ENCODE measurements at regions not wholly inside any gene's neighbourhood (a gene's known extent, or its start where the extent isn't known, plus 50 kb on each side); places are given as distances from the start of the nearest gene placed in this dataset.
"Not testable (repeated sequence)": the region's sequence is repeated elsewhere in the genome, so short reads cannot be mapped to it uniquely, and the experiment has no call there.

- no peaks in the 10 kb centered on the region for H3K36me3 ChIP-seq (ENCODE audit: control insufficient read depth in 2 of 2, insufficient read depth in 2 of 2, low read length in 1 of 2)
- H3K27ac ChIP-seq (ENCODE audit: low read depth in 2 of 2, low read length in 1 of 2): no peak overlapping the region
- peaks cover 27 to 29% of the 10 kb centered on the region in 2 donors for H3K9me3 ChIP-seq (ENCODE audit: control insufficient read depth in 2 of 2, insufficient read depth in 1 of 2, low read depth in 1 of 2, low read length in 1 of 2)
- no peaks in the 10 kb centered on the region for H3K27me3 ChIP-seq (ENCODE audit: control insufficient read depth in 1 of 2, insufficient read depth in 2 of 2, low read length in 2 of 2)
- H3K4me1 ChIP-seq (ENCODE audit: control insufficient read depth in 2 of 2, insufficient read depth in 2 of 2, low read length in 1 of 2): no peaks in the 10 kb centered on the region
- 78 to 83% methylated on average over 30 of the region's 30 CpGs for WGBS, 2 donors
- no peak overlapping the region for H3K4me3 ChIP-seq (ENCODE audit: low read depth in 1 of 2, low read length in 2 of 2)
Measured at GRCh38 chr22:11605468-11605981, 3922.5 kb upstream of the OR11H1 start.

- H3K27me3 ChIP-seq (ENCODE audit: control insufficient read depth in 1 of 2, insufficient read depth in 2 of 2, low read length in 2 of 2); H3K4me3 ChIP-seq (ENCODE audit: low read depth in 1 of 2, low read length in 2 of 2); H3K36me3 ChIP-seq (ENCODE audit: control insufficient read depth in 2 of 2, insufficient read depth in 2 of 2, low read length in 1 of 2); H3K27ac ChIP-seq (ENCODE audit: low read depth in 2 of 2, low read length in 1 of 2); H3K4me1 ChIP-seq (ENCODE audit: control insufficient read depth in 2 of 2, insufficient read depth in 2 of 2, low read length in 1 of 2): not testable (repeated sequence)
- H3K9me3 ChIP-seq (ENCODE audit: control insufficient read depth in 2 of 2, insufficient read depth in 1 of 2, low read depth in 1 of 2, low read length in 1 of 2): peaks cover 25 to 28% of the 10 kb centered on the region in 2 donors
- WGBS, 2 donors: 82 to 83% methylated on average over 42 of the region's 42 CpGs
Measured at GRCh38 chr22:11606047-11607000, 3921.7 kb upstream of the OR11H1 start.

GRCh38 chr22:11607215-11607614, 3920.8 kb upstream of the OR11H1 start:
- not testable (repeated sequence) for H3K27ac ChIP-seq (ENCODE audit: low read depth in 2 of 2, low read length in 1 of 2); H3K4me3 ChIP-seq (ENCODE audit: low read depth in 1 of 2, low read length in 2 of 2); H3K4me1 ChIP-seq (ENCODE audit: control insufficient read depth in 2 of 2, insufficient read depth in 2 of 2, low read length in 1 of 2); H3K36me3 ChIP-seq (ENCODE audit: control insufficient read depth in 2 of 2, insufficient read depth in 2 of 2, low read length in 1 of 2); H3K27me3 ChIP-seq (ENCODE audit: control insufficient read depth in 1 of 2, insufficient read depth in 2 of 2, low read length in 2 of 2)
- 77 to 86% methylated on average over 8 of the region's 8 CpGs for WGBS, 2 donors
- peaks cover 22 to 30% of the 10 kb centered on the region in 2 donors for H3K9me3 ChIP-seq (ENCODE audit: control insufficient read depth in 2 of 2, insufficient read depth in 1 of 2, low read depth in 1 of 2, low read length in 1 of 2)

GRCh38 chr22:11608486-11608885, 3919.5 kb upstream of the OR11H1 start:
- H3K9me3 ChIP-seq (ENCODE audit: control insufficient read depth in 2 of 2, insufficient read depth in 1 of 2, low read depth in 1 of 2, low read length in 1 of 2): peaks cover 22 to 32% of the 10 kb centered on the region in 2 donors
- H3K4me3 ChIP-seq (ENCODE audit: low read depth in 1 of 2, low read length in 2 of 2); H3K36me3 ChIP-seq (ENCODE audit: control insufficient read depth in 2 of 2, insufficient read depth in 2 of 2, low read length in 1 of 2); H3K27me3 ChIP-seq (ENCODE audit: control insufficient read depth in 1 of 2, insufficient read depth in 2 of 2, low read length in 2 of 2); H3K27ac ChIP-seq (ENCODE audit: low read depth in 2 of 2, low read length in 1 of 2); H3K4me1 ChIP-seq (ENCODE audit: control insufficient read depth in 2 of 2, insufficient read depth in 2 of 2, low read length in 1 of 2): not testable (repeated sequence)
- WGBS, 2 donors: 60 to 62% methylated on average over 5 of the region's 5 CpGs

- H3K4me1 ChIP-seq (ENCODE audit: control insufficient read depth in 2 of 2, insufficient read depth in 2 of 2, low read length in 1 of 2); H3K4me3 ChIP-seq (ENCODE audit: low read depth in 1 of 2, low read length in 2 of 2); H3K27me3 ChIP-seq (ENCODE audit: control insufficient read depth in 1 of 2, insufficient read depth in 2 of 2, low read length in 2 of 2); H3K36me3 ChIP-seq (ENCODE audit: control insufficient read depth in 2 of 2, insufficient read depth in 2 of 2, low read length in 1 of 2); H3K27ac ChIP-seq (ENCODE audit: low read depth in 2 of 2, low read length in 1 of 2): not testable (repeated sequence)
- WGBS, 2 donors: 78 to 85% methylated on average over 4 of the region's 4 CpGs
- peaks cover 28 to 35% of the 10 kb centered on the region in 2 donors for H3K9me3 ChIP-seq (ENCODE audit: control insufficient read depth in 2 of 2, insufficient read depth in 1 of 2, low read depth in 1 of 2, low read length in 1 of 2)
Measured at GRCh38 chr22:11609193-11609592, 3918.8 kb upstream of the OR11H1 start.

GRCh38 chr22:11611280-11611679, 3916.7 kb upstream of the OR11H1 start:
- H3K9me3 ChIP-seq (ENCODE audit: control insufficient read depth in 2 of 2, insufficient read depth in 1 of 2, low read depth in 1 of 2, low read length in 1 of 2): peaks cover 26 to 27% of the 10 kb centered on the region in 2 donors
- not testable (repeated sequence) for H3K4me1 ChIP-seq (ENCODE audit: control insufficient read depth in 2 of 2, insufficient read depth in 2 of 2, low read length in 1 of 2); H3K27ac ChIP-seq (ENCODE audit: low read depth in 2 of 2, low read length in 1 of 2); H3K27me3 ChIP-seq (ENCODE audit: control insufficient read depth in 1 of 2, insufficient read depth in 2 of 2, low read length in 2 of 2); H3K4me3 ChIP-seq (ENCODE audit: low read depth in 1 of 2, low read length in 2 of 2); H3K36me3 ChIP-seq (ENCODE audit: control insufficient read depth in 2 of 2, insufficient read depth in 2 of 2, low read length in 1 of 2)
- WGBS, 2 donors: 84 to 87% methylated on average over 20 of the region's 20 CpGs

GRCh38 chr22:11611876-11612275, 3916.1 kb upstream of the OR11H1 start:
- H3K36me3 ChIP-seq (ENCODE audit: control insufficient read depth in 2 of 2, insufficient read depth in 2 of 2, low read length in 1 of 2); H3K4me3 ChIP-seq (ENCODE audit: low read depth in 1 of 2, low read length in 2 of 2); H3K27ac ChIP-seq (ENCODE audit: low read depth in 2 of 2, low read length in 1 of 2); H3K27me3 ChIP-seq (ENCODE audit: control insufficient read depth in 1 of 2, insufficient read depth in 2 of 2, low read length in 2 of 2); H3K4me1 ChIP-seq (ENCODE audit: control insufficient read depth in 2 of 2, insufficient read depth in 2 of 2, low read length in 1 of 2): not testable (repeated sequence)
- peaks cover 22 to 23% of the 10 kb centered on the region in 2 donors for H3K9me3 ChIP-seq (ENCODE audit: control insufficient read depth in 2 of 2, insufficient read depth in 1 of 2, low read depth in 1 of 2, low read length in 1 of 2)
- 90 to 91% methylated on average over 7 of the region's 7 CpGs for WGBS, 2 donors

- H3K4me1 ChIP-seq (ENCODE audit: control insufficient read depth in 2 of 2, insufficient read depth in 2 of 2, low read length in 1 of 2); H3K36me3 ChIP-seq (ENCODE audit: control insufficient read depth in 2 of 2, insufficient read depth in 2 of 2, low read length in 1 of 2); H3K27me3 ChIP-seq (ENCODE audit: control insufficient read depth in 1 of 2, insufficient read depth in 2 of 2, low read length in 2 of 2); H3K27ac ChIP-seq (ENCODE audit: low read depth in 2 of 2, low read length in 1 of 2); H3K4me3 ChIP-seq (ENCODE audit: low read depth in 1 of 2, low read length in 2 of 2): not testable (repeated sequence)
- peaks cover 23 to 25% of the 10 kb centered on the region in 2 donors for H3K9me3 ChIP-seq (ENCODE audit: control insufficient read depth in 2 of 2, insufficient read depth in 1 of 2, low read depth in 1 of 2, low read length in 1 of 2)
- 85 to 86% methylated on average over 27 of the region's 27 CpGs for WGBS, 2 donors
Measured at GRCh38 chr22:11613081-11613897, 3914.7 kb upstream of the OR11H1 start.

- Histone ChIP-seq H3K4me3 (ENCODE audit: low read depth in 1 of 2, low read length in 2 of 2) (no peak overlapping the region), H3K9me3 (ENCODE audit: control insufficient read depth in 2 of 2, insufficient read depth in 1 of 2, low read depth in 1 of 2, low read length in 1 of 2) (peaks cover 23 to 27% of the 10 kb centered on the region in 2 donors), H3K36me3 (ENCODE audit: control insufficient read depth in 2 of 2, insufficient read depth in 2 of 2, low read length in 1 of 2) (no peaks in the 10 kb centered on the region), H3K27ac (ENCODE audit: low read depth in 2 of 2, low read length in 1 of 2) (no peak overlapping the region), H3K4me1 (ENCODE audit: control insufficient read depth in 2 of 2, insufficient read depth in 2 of 2, low read length in 1 of 2) (no peaks in the 10 kb centered on the region), H3K27me3 (ENCODE audit: control insufficient read depth in 1 of 2, insufficient read depth in 2 of 2, low read length in 2 of 2) (no peaks in the 10 kb centered on the region)
- 83 to 86% methylated on average over 26 of the region's 26 CpGs for WGBS, 2 donors
Measured at GRCh38 chr22:11613898-11614755, 3913.9 kb upstream of the OR11H1 start.

Measured in esophagus (tissue), 2 donors.